ENCODE measurements at regions not wholly inside any gene's neighbourhood (a gene's known extent, or its start where the extent isn't known, plus 50 kb on each side); places are given as distances from the start of the nearest gene placed in this dataset.

GRCh38 chr5:117779171-117779570 lies 1204.5 kb upstream of the SEMA6A start:
- H3K9ac ChIP-seq (ENCODE audit: low read length) = no peak overlapping the region
- H3F3A ChIP-seq (ENCODE audit: insufficient read depth, low read length, poor library complexity, severe bottlenecking) = no peaks in the 10 kb centered on the region
- H2AFZ ChIP-seq (ENCODE audit: low read depth, low read length) = no peak overlapping the region
- no peaks in the 10 kb centered on the region for H3K36me3 ChIP-seq (ENCODE audit: insufficient read depth, low read length)
- H3K4me3 ChIP-seq (ENCODE audit: low read length) = no peak overlapping the region
- no peak overlapping the region for H3K4me2 ChIP-seq (ENCODE audit: low read length)
- no peaks in the 10 kb centered on the region for H3K79me2 ChIP-seq (replicated peaks; ENCODE audit: insufficient read depth, low read length)
- H3K9me3 ChIP-seq (ENCODE audit: low read length) = no peaks in the 10 kb centered on the region
- no peak overlapping the region for H3K27ac ChIP-seq (ENCODE audit: low read length)
- TF ChIP-seq, protein P1, sequence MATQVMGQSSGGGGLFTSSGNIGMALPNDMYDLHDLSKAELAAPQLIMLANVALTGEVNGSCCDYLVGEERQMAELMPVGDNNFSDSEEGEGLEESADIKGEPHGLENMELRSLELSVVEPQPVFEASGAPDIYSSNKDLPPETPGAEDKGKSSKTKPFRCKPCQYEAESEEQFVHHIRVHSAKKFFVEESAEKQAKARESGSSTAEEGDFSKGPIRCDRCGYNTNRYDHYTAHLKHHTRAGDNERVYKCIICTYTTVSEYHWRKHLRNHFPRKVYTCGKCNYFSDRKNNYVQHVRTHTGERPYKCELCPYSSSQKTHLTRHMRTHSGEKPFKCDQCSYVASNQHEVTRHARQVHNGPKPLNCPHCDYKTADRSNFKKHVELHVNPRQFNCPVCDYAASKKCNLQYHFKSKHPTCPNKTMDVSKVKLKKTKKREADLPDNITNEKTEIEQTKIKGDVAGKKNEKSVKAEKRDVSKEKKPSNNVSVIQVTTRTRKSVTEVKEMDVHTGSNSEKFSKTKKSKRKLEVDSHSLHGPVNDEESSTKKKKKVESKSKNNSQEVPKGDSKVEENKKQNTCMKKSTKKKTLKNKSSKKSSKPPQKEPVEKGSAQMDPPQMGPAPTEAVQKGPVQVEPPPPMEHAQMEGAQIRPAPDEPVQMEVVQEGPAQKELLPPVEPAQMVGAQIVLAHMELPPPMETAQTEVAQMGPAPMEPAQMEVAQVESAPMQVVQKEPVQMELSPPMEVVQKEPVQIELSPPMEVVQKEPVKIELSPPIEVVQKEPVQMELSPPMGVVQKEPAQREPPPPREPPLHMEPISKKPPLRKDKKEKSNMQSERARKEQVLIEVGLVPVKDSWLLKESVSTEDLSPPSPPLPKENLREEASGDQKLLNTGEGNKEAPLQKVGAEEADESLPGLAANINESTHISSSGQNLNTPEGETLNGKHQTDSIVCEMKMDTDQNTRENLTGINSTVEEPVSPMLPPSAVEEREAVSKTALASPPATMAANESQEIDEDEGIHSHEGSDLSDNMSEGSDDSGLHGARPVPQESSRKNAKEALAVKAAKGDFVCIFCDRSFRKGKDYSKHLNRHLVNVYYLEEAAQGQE (IDR thresholded peaks at IDR 0.05; ENCODE audit: borderline replicate concordance) = no peak
- TF ChIP-seq MXI1 (conservative IDR thresholded peaks at IDR 0.05; ENCODE audit: poor library complexity, severe bottlenecking) (no peak), CTCF (IDR thresholded peaks at IDR 0.05; ENCODE audit: poor library complexity, severe bottlenecking) (no peak), RAD21 (conservative IDR thresholded peaks at IDR 0.05) (no peak), EP300 (conservative IDR thresholded peaks at IDR 0.05; ENCODE audit: poor library complexity, severe bottlenecking) (no peak), TAF1 (IDR thresholded peaks at IDR 0.05; ENCODE audit: low read depth) (no peak), POLR2AphosphoS5 (IDR thresholded peaks at IDR 0.05) (no peak), SMC3 (conservative IDR thresholded peaks at IDR 0.05; ENCODE audit: poor library complexity) (no peak), EZH2 (IDR thresholded peaks at IDR 0.05; ENCODE audit: borderline replicate concordance, insufficient read depth, low read length, poor library complexity, severe bottlenecking) (no peak)
- no peaks in the 10 kb centered on the region for H3K9me2 ChIP-seq (ENCODE audit: insufficient read depth, low read length)
- H3K27me3 ChIP-seq (ENCODE audit: insufficient read depth, low read depth, low read length) = no peaks in the 10 kb centered on the region
- no peaks in the 10 kb centered on the region for H4K20me1 ChIP-seq (ENCODE audit: insufficient read depth)

DNA sequence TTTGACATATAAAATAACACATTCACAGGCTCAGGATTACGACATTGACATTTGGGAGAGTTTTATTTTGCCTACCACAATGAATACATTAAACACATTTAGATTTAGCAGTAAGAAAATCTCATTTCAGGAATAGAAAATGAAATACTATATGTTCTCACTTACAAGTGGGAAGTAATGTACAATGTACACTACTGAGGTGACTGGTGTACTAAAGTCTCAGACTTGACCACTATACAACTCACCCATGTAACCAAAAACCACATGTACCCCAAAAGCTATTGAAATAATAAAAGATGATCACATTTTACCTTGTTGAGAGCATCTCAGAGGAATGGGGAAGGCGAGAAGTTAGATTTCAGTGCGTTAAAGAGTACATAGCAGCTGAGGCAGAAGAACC lies 1202.4 kb upstream of the SEMA6A start:
- H3K9ac ChIP-seq (ENCODE audit: low read length) = no peak overlapping the region
- H3K9me2 ChIP-seq (ENCODE audit: insufficient read depth, low read length) = no peaks in the 10 kb centered on the region
- no peaks in the 10 kb centered on the region for H3K9me3 ChIP-seq (ENCODE audit: low read length)
- H3K79me2 ChIP-seq (replicated peaks; ENCODE audit: insufficient read depth, low read length) = no peaks in the 10 kb centered on the region
- no peaks in the 10 kb centered on the region for H3K36me3 ChIP-seq (ENCODE audit: insufficient read depth, low read length)
- H3F3A ChIP-seq (ENCODE audit: insufficient read depth, low read length, poor library complexity, severe bottlenecking) = no peaks in the 10 kb centered on the region
- no peaks in the 10 kb centered on the region for H3K27me3 ChIP-seq (ENCODE audit: insufficient read depth, low read depth, low read length)
- H3K27ac ChIP-seq (ENCODE audit: low read length) = no peak overlapping the region
- H2AFZ ChIP-seq (ENCODE audit: low read depth, low read length) = no peak overlapping the region
- H4K20me1 ChIP-seq (ENCODE audit: insufficient read depth) = no peaks in the 10 kb centered on the region
- no peak overlapping the region for H3K4me3 ChIP-seq (ENCODE audit: low read length)
- H3K4me2 ChIP-seq (ENCODE audit: low read length) = no peak overlapping the region
- TF ChIP-seq, protein P1 (IDR thresholded peaks at IDR 0.05; ENCODE audit: borderline replicate concordance) = no peak
- no peak for TF ChIP-seq TAF1 (IDR thresholded peaks at IDR 0.05; ENCODE audit: low read depth)
